Thyroid gland (tissue), 4 donors: ENCODE measurements at regions not wholly inside any gene's neighbourhood (a gene's known extent, or its start where the extent isn't known, plus 50 kb on each side); places are given as distances from the start of the nearest gene placed in this dataset.

ENCODE experiments used
- CTCF ChIP-seq, 6 experiments: fragments of 200-600 bp in 3 of 6; fragments of 450-650 bp in 3 of 6; sonication (generic) in 3 of 6; IDR thresholded peaks; one replicate each; pipeline ENCODE4 v1.5.1; 2016 to 2019; ENCODE audit warnings: antibody characterized with exemption in 6 of 6, mild to moderate bottlenecking in 2 of 6, inconsistent platforms in 1 of 6, moderate library complexity in 1 of 6
- POLR2A ChIP-seq, 2 donors: fragments of 450-650 bp; IDR thresholded peaks; one replicate each; pipeline ENCODE4 v1.6.1; 2017; ENCODE audit warnings: antibody characterized with exemption in 2 of 2, mild to moderate bottlenecking in 2 of 2, moderate library complexity in 1 of 2

GRCh38 chr5:74154526-74154925 lies 486.0 kb downstream of the ENC1 start:
- TF ChIP-seq CTCF (IDR thresholded peaks at IDR 0.05) (no peak), POLR2A (IDR thresholded peaks at IDR 0.05) (no peak)
